ENCODE measurements at regions not wholly inside any gene's neighbourhood (a gene's known extent, or its start where the extent isn't known, plus 50 kb on each side); places are given as distances from the start of the nearest gene placed in this dataset.
"Not testable (repeated sequence)": the region's sequence is repeated elsewhere in the genome, so short reads cannot be mapped to it uniquely, and the experiment has no call there.

DNA sequence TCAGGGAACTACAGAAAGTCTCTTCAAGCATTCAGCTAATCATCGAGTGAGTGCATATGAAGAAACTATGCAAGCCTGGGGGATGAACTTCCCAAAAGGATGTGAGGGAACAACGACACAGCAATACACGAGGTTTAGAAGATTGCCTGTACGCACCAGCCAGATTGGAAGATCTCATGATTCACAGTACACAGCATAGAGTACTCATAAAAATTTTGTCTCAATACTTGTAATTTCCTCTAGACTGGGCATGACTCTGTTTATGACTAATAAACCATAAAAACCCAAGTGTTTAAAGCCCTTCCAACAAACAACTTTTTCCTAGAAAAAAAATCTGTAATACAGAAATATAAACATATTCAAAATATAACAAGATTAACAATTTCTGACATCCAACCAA is 279.7 kb downstream of the KCNJ3 start:
- Mint-ChIP-seq H3K36me3 (ENCODE audit: low read depth) (no peaks in the 10 kb centered on the region), H3K4me3 (no peak overlapping the region), H3K27ac (no peak overlapping the region), H3K4me1 (no peaks in the 10 kb centered on the region), H3K27me3 (ENCODE audit: low read depth, poor library complexity) (no peaks in the 10 kb centered on the region), H3K9me3 (no peaks in the 10 kb centered on the region)
- TF ChIP-seq, protein P1, sequence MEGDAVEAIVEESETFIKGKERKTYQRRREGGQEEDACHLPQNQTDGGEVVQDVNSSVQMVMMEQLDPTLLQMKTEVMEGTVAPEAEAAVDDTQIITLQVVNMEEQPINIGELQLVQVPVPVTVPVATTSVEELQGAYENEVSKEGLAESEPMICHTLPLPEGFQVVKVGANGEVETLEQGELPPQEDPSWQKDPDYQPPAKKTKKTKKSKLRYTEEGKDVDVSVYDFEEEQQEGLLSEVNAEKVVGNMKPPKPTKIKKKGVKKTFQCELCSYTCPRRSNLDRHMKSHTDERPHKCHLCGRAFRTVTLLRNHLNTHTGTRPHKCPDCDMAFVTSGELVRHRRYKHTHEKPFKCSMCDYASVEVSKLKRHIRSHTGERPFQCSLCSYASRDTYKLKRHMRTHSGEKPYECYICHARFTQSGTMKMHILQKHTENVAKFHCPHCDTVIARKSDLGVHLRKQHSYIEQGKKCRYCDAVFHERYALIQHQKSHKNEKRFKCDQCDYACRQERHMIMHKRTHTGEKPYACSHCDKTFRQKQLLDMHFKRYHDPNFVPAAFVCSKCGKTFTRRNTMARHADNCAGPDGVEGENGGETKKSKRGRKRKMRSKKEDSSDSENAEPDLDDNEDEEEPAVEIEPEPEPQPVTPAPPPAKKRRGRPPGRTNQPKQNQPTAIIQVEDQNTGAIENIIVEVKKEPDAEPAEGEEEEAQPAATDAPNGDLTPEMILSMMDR (IDR thresholded peaks at IDR 0.05) = no peak
- no peak for DNase-seq

DNA sequence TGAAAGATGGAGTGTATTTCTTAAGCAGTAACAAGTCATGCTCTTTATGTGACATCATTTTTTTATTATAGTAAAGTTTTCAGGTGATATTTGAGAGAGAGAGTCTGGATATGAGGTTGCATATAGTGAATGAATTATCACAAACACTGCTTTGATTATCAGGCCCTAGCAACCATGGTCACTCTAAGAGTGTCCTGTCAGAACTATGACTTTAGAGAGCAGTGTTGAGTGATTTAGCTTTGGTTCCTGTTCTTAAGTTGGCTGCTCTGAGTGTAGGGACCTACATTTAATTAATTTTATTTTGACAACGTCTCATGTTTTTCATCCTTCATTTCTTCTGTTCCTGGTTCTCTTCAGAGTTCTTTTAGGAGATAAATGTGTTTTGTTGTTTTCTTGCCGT is 275.5 kb downstream of the KCNJ3 start:
- Mint-ChIP-seq H3K27me3 (ENCODE audit: low read depth, poor library complexity) (no peaks in the 10 kb centered on the region), H3K4me1 (peaks cover 6% of the 10 kb centered on the region), H3K27ac (no peak overlapping the region), H3K4me3 (no peak overlapping the region), H3K9me3 (no peaks in the 10 kb centered on the region), H3K36me3 (ENCODE audit: low read depth) (no peaks in the 10 kb centered on the region)
- TF ChIP-seq, protein P1 (IDR thresholded peaks at IDR 0.05) = no peak
- no peak for DNase-seq

DNA sequence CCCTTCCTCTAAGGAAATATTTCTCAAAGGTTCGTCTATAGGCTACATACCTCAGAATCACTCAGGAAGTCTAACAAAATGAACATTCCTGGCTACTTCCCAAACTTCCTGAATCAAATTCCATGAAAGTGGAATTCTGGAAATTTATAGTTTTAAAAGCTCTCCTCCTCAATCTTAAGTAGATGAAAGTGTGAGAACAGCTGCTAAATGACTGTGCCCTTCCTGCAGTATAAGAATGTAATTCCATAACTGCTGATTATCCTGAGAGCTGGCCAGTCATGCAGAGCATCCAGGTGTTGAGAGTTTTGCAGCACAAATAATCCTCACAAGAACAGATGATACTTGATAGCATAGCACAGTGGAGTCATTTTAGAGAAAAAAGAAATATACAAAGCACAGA is 265.0 kb downstream of the KCNJ3 start:
- Mint-ChIP-seq H3K36me3 (ENCODE audit: low read depth) (no peaks in the 10 kb centered on the region), H3K27me3 (ENCODE audit: low read depth, poor library complexity) (peaks cover 3% of the 10 kb centered on the region), H3K4me3 (no peak overlapping the region), H3K27ac (no peak overlapping the region), H3K9me3 (no peaks in the 10 kb centered on the region), H3K4me1 (no peaks in the 10 kb centered on the region)
- TF ChIP-seq, protein P1 (IDR thresholded peaks at IDR 0.05) = no peak
- no peak for DNase-seq

DNA sequence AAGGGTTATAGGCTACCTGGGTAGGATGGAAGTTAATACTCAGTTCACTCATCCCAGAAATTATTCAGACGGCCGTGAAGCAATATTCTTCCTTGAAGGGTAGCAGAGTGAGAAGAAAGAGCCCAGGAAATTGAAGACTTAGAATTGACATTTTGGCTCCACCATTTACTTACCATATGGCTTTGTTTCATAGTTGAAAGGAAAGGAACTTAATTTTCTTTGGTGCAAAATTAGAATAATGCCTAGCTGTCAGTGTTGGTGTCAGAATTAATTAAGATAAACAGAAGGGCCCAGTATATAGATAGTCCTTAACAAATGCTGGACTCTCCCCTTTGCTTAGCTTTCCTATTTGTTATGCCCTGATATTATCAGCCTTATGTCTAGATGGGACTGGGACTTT is 263.2 kb downstream of the KCNJ3 start:
- DNase-seq = no peak
- H3K36me3 Mint-ChIP-seq (ENCODE audit: low read depth) = no peaks in the 10 kb centered on the region
- TF ChIP-seq, protein P1 (IDR thresholded peaks at IDR 0.05) = no peak
- H3K4me1 Mint-ChIP-seq = no peaks in the 10 kb centered on the region
- H3K4me3 Mint-ChIP-seq = no peak overlapping the region
- H3K27me3 Mint-ChIP-seq (ENCODE audit: low read depth, poor library complexity) = peaks cover 3% of the 10 kb centered on the region
- H3K9me3 Mint-ChIP-seq = no peaks in the 10 kb centered on the region
- no peak overlapping the region for H3K27ac Mint-ChIP-seq

DNA sequence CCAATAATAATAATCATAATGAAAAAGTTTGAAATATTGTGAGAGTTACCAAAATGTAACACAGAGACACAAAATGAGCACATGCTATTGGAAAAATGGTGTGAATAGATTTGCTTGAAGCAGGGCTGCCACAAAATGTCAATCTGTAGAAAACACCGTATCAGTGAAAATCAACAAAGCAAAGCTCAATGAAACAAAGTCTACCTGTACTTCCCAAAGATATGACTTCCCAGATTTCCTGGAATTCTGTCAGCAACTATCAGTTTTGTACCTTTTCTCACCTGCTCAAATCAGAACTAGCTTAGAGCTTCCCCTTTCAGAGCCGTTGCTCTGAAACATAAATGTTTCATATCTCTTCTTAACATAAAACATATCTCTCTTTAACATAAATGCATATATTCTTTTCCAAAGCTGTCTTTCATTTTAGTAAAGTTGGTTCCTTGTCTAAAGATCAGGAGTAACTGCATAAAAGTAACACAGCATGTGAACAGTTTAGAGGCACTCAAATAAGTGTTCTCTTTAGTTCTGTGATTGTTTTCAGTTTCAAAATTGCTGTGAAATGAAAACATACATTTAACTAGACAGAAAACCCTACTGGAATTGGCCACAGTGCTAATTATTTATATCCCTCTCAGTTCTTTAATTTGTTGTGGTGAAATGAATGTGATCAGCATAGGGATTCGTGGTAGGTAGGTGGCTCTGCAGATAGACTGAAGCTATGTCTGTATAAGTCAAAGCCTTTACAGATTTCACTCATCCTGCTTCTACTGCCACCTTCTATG is 262.5 kb downstream of the KCNJ3 start:
- Mint-ChIP-seq H3K9me3 (no peaks in the 10 kb centered on the region), H3K4me1 (no peaks in the 10 kb centered on the region), H3K36me3 (ENCODE audit: low read depth) (no peaks in the 10 kb centered on the region), H3K4me3 (no peak overlapping the region), H3K27me3 (ENCODE audit: low read depth, poor library complexity) (peaks cover 3% of the 10 kb centered on the region), H3K27ac (no peak overlapping the region)
- no peak for DNase-seq
- TF ChIP-seq, protein P1 (IDR thresholded peaks at IDR 0.05) = no peak

DNA sequence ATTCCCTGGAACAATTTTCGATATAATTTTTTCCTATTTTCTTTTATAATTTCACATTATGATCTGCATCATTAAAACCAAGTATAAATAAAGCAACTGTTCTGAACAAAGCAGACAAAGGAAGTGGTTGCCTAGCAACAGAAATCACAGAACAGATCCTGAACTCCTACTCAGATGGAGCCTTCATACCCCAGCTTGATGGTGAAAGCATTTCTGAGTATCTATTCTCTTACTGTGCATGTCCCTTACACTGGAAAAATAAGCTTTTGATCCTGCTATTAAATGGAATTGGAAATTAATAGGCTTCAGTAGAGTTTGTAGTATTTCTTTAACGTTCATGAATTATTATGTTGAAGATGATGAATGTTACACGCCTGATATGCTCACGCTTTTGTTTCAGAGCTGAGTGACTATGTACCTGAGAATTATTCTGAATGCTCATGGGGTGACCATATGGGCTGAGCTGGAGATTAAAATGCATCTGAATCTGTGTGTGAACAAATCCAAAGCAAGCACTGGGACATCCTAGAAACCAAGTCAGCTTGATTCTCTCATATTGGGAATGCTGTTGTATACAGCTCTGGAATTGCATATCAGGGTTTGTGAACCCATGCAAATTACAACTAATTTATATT is 254.0 kb downstream of the KCNJ3 start:
- DNase-seq = no peak
- H3K36me3 Mint-ChIP-seq (ENCODE audit: low read depth) = no peaks in the 10 kb centered on the region
- no peaks in the 10 kb centered on the region for H3K27me3 Mint-ChIP-seq (ENCODE audit: low read depth, poor library complexity)
- TF ChIP-seq, protein P1 (IDR thresholded peaks at IDR 0.05) = no peak
- no peak overlapping the region for H3K4me3 Mint-ChIP-seq
- no peak overlapping the region for H3K27ac Mint-ChIP-seq
- no peaks in the 10 kb centered on the region for H3K4me1 Mint-ChIP-seq
- no peaks in the 10 kb centered on the region for H3K9me3 Mint-ChIP-seq

DNA sequence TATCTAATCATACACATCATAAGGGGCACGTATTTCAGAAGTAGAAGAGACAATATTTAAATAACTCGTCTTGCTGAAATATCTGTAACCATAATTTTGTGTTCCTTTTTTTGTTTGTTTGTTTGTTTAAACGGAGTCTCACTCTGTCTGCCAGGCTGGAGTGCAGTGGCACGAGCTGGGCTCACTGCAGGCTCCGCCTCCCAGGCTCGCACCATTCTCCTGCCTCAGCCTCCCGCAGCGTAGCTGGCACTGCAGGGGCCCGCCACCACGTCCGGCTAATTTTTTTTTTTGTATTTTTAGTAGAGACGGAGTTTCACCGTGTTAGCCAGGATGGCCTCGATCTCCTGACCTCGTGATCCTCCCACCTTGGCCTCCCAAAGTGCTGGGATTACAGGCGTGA is 248.9 kb downstream of the KCNJ3 start:
- H3K27me3 Mint-ChIP-seq (ENCODE audit: low read depth, poor library complexity); H3K4me1 Mint-ChIP-seq; H3K27ac Mint-ChIP-seq; H3K9me3 Mint-ChIP-seq; H3K36me3 Mint-ChIP-seq (ENCODE audit: low read depth); DNase-seq; H3K4me3 Mint-ChIP-seq: not testable (repeated sequence)
